H1 (cell line): ENCODE measurements at regions not wholly inside any gene's neighbourhood (a gene's known extent, or its start where the extent isn't known, plus 50 kb on each side); places are given as distances from the start of the nearest gene placed in this dataset.

Experiments used
- CTCF ChIA-PET: fragments of 300-600 bp; sonication (Branson Sonifier 250); formaldehyde crosslinking; loops from one replicate; lab custom pipeline; 2021; ENCODE audit not compliant: partially characterized antibody; lab: Charles Lee
- POLR2A ChIA-PET: fragments of 300-600 bp; sonication (Branson Sonifier 250); formaldehyde crosslinking; loops from one replicate; lab custom pipeline; 2021; ENCODE audit warnings: inconsistent platforms; ENCODE audit not compliant: partially characterized antibody; lab: Charles Lee
- DNase-seq, 2 experiments: peaks; one replicate each; pipeline versions ENCODE4 v3.0.0 to v3.0.0-alpha.2; 2010 to 2022; ENCODE audit warnings: low spot score in 2 of 2, low read depth in 1 of 2, mixed read lengths in 1 of 2
- FAIRE-seq: peaks from 2 replicates; lab custom pipeline; 2011; peaks lifted over from hg19 to GRCh38; lab: Jason Lieb, UNC
- H2AFZ ChIP-seq: 2 replicates; pipeline ENCODE4 v1.8.1; 2012; ENCODE audit warnings: low read length, inconsistent platforms
- H2AK5ac ChIP-seq: 2 replicates; pipeline ENCODE4 v1.6.1; 2013; ENCODE audit warnings: low read depth, low read length
- H2BK120ac ChIP-seq: replicated peaks from 2 replicates; pipeline ENCODE3; 2013; ENCODE audit warnings: low read depth, low read length, inconsistent platforms
- H2BK12ac ChIP-seq: 2 replicates; pipeline ENCODE4 v1.6.1; 2013; ENCODE audit warnings: low read depth, low read length
- H2BK15ac ChIP-seq: 2 replicates; pipeline ENCODE4 v1.6.1; 2013; ENCODE audit warnings: low read length
- H2BK20ac ChIP-seq: 2 replicates; pipeline ENCODE4 v1.6.1; 2013; ENCODE audit warnings: low read length
- H2BK5ac ChIP-seq: 2 replicates; pipeline ENCODE4 v1.6.1; 2013; ENCODE audit warnings: low read depth, low read length
- H3K14ac ChIP-seq: 2 replicates; pipeline ENCODE4 v1.6.1; 2013; ENCODE audit warnings: inconsistent platforms; ENCODE audit not compliant: insufficient read length
- H3K18ac ChIP-seq: 2 replicates; pipeline ENCODE4 v1.6.1; 2013; ENCODE audit warnings: low read length; ENCODE audit errors: extremely low read depth
- H3K23ac ChIP-seq: 2 replicates; pipeline ENCODE4 v1.6.1; 2013; ENCODE audit warnings: inconsistent platforms; ENCODE audit not compliant: insufficient read length
- H3K23me2 ChIP-seq: 2 replicates; pipeline ENCODE4 v1.6.1; 2013; ENCODE audit warnings: low read depth, low read length
- H3K27ac ChIP-seq: 2 replicates; pipeline ENCODE4 v1.6.1; 2011; ENCODE audit warnings: low read depth, low read length, inconsistent platforms
- H3K27me3 ChIP-seq, 4 experiments: replicated peaks in 1 of 4; 1 replicate in 1 of 4; 2 replicates in 3 of 4; pipeline versions ENCODE4 v1.6.1 to v1.8.1; 2011 to 2013; ENCODE audit warnings: low read length in 3 of 4, mild to moderate bottlenecking in 3 of 4, inconsistent platforms in 2 of 4, mixed read lengths in 2 of 4, moderate library complexity in 1 of 4; ENCODE audit not compliant: control insufficient read depth in 3 of 4, insufficient read depth in 3 of 4; ENCODE audit errors: extremely low read depth in 1 of 4
- H3K36me3 ChIP-seq, 4 experiments: 2 replicates each; pipeline versions ENCODE4 v1.6.1 to v1.8.1; 2011 to 2013; ENCODE audit warnings: mild to moderate bottlenecking in 4 of 4, low read length in 3 of 4, moderate library complexity in 2 of 4, control low read depth in 1 of 4, inconsistent platforms in 1 of 4; ENCODE audit not compliant: insufficient read depth in 4 of 4, control insufficient read depth in 2 of 4
- H3K4ac ChIP-seq: replicated peaks from 2 replicates; pipeline ENCODE3; 2013; ENCODE audit warnings: low read length, low read depth, mixed read lengths, inconsistent platforms; ENCODE audit not compliant: insufficient read length
- H3K4me1 ChIP-seq, 4 experiments: replicated peaks in 1 of 4; 1 replicate in 1 of 4; 2 replicates in 3 of 4; pipeline versions ENCODE4 v1.6.1 to v1.8.1; 2011 to 2013; ENCODE audit warnings: low read length in 3 of 4, inconsistent platforms in 2 of 4, mixed read lengths in 1 of 4; ENCODE audit not compliant: insufficient read depth in 4 of 4, control insufficient read depth in 3 of 4
- H3K4me2 ChIP-seq, 2 experiments: 2 replicates each; pipeline versions ENCODE4 v1.6.1 to v1.8.1; 2011 to 2013; ENCODE audit warnings: low read depth in 2 of 2, low read length in 2 of 2, control low read depth in 1 of 2, inconsistent platforms in 1 of 2, mild to moderate bottlenecking in 1 of 2; ENCODE audit not compliant: insufficient read depth in 1 of 2
- H3K4me3 ChIP-seq, 4 experiments: fragments of 200-600, 300-600 bp in 1 of 4; sonication (generic), shearing (Covaris generic), sonication (Bioruptor Twin) in 1 of 4; 2 replicates each; pipeline versions ENCODE4 v1.5.1 to v1.8.1; 2011 to 2016; ENCODE audit warnings: low read length in 4 of 4, low read depth in 3 of 4, control low read depth in 2 of 4, inconsistent platforms in 2 of 4, mild to moderate bottlenecking in 2 of 4, mixed read lengths in 1 of 4, moderate library complexity in 1 of 4; ENCODE audit not compliant: insufficient read depth in 2 of 4; ENCODE audit errors: extremely low read depth in 1 of 4
- H3K56ac ChIP-seq: replicated peaks from 2 replicates; pipeline ENCODE3; 2013; ENCODE audit warnings: low read depth, mild to moderate bottlenecking, mixed read lengths, low read length, inconsistent platforms; ENCODE audit not compliant: insufficient read length
- H3K79me1 ChIP-seq: 2 replicates; pipeline ENCODE4 v1.6.1; 2013; ENCODE audit warnings: low read depth, low read length, control low read depth
- H3K79me2 ChIP-seq, 2 experiments: 2 replicates each; pipeline versions ENCODE4 v1.6.1 to v1.8.1; 2012 to 2013; ENCODE audit warnings: low read length in 2 of 2, mild to moderate bottlenecking in 2 of 2, inconsistent platforms in 1 of 2; ENCODE audit not compliant: insufficient read depth in 2 of 2, control insufficient read depth in 1 of 2
- H3K9ac ChIP-seq, 4 experiments: replicated peaks in 1 of 4; 1 replicate in 1 of 4; 2 replicates in 3 of 4; pipeline versions ENCODE4 v1.6.1 to v1.8.1; 2011 to 2013; ENCODE audit warnings: low read depth in 3 of 4, low read length in 3 of 4, control low read depth in 2 of 4, mild to moderate bottlenecking in 2 of 4, moderate library complexity in 2 of 4, inconsistent platforms in 1 of 4; ENCODE audit errors: extremely low read depth in 1 of 4
- H3K9me3 ChIP-seq, 2 experiments: 2 replicates each; pipeline versions ENCODE4 v1.6.1 to v1.8.1; 2012 to 2013; ENCODE audit warnings: mild to moderate bottlenecking in 2 of 2, moderate library complexity in 2 of 2, control low read depth in 1 of 2, inconsistent platforms in 1 of 2, low read depth in 1 of 2, low read length in 1 of 2, mixed read lengths in 1 of 2; ENCODE audit not compliant: insufficient read depth in 2 of 2
- H4K20me1 ChIP-seq, 2 experiments: replicated peaks in 1 of 2; 2 replicates each; pipeline versions ENCODE3 to v1.8.1; 2011 to 2013; ENCODE audit warnings: inconsistent platforms in 2 of 2, low read length in 2 of 2, mild to moderate bottlenecking in 1 of 2; ENCODE audit not compliant: insufficient read depth in 2 of 2, control insufficient read depth in 1 of 2
- H4K5ac ChIP-seq: 2 replicates; pipeline ENCODE4 v1.6.1; 2013; ENCODE audit warnings: low read length, low read depth, mixed read lengths, inconsistent platforms; ENCODE audit not compliant: insufficient read length
- H4K8ac ChIP-seq: 2 replicates; pipeline ENCODE4 v1.8.0; 2013; ENCODE audit warnings: mild to moderate bottlenecking, moderate library complexity, low read length, inconsistent platforms; ENCODE audit not compliant: insufficient read depth; ENCODE audit errors: extremely low read depth
- H4K91ac ChIP-seq: replicated peaks from 2 replicates; pipeline ENCODE3; 2013; ENCODE audit warnings: low read length, mixed read lengths, inconsistent platforms; ENCODE audit not compliant: insufficient read length
- JUND ChIP-seq: IDR thresholded peaks from 2 replicates; pipeline ENCODE4 v1.6.1; 2011; ENCODE audit warnings: mild to moderate bottlenecking, improper control_type of control experiment, low read length
- SIN3A ChIP-seq, 2 experiments: IDR thresholded peaks in 1 of 2; conservative IDR thresholded peaks in 1 of 2; 2 replicates each; pipeline ENCODE4 v1.6.1; 2011 to 2012; ENCODE audit warnings: low read length in 2 of 2, improper control_type of control experiment in 1 of 2, low read depth in 1 of 2, mild to moderate bottlenecking in 1 of 2
- WGBS, 2 experiments: shearing (Covaris generic) in 1 of 2; methylation state at CpG; one replicate each; pipeline versions ENCODE4 v1.1.6 to v1.1.7; 2013 to 2015; ENCODE audit warnings: low lambda C conversion rate in 2 of 2, mixed read lengths in 2 of 2, inconsistent platforms in 1 of 2, low coverage in 1 of 2, missing lambda C conversion rate in 1 of 2; ENCODE audit not compliant: insufficient replicate concordance in 2 of 2, insufficient coverage in 1 of 2, insufficient read length in 1 of 2; ENCODE audit errors: extremely low coverage in 1 of 2, missing lambda C conversion rate in 1 of 2; 5-methylcytosine and 5-hydroxymethylcytosine counted together

DNA sequence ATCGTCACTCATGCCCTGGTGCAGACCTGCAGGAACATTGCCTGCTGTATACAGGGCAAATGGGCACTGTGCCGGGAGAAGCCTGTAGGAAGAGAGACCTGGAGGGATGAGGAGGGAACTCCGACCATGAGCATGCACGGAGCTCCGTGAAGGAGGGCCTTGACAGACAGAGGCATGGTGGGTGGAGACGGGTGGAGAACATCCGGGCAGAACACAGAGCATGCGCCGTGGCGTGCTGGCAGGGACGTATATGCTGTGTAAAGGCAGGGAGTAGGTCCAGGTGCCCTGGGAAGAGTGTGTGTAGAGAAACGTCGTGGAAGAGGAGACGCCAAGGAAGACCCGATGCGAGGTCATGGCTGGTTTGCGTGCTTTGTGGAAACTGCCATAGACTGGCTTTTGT is 133.0 kb upstream of the FAN1 start:
- H3K23me2 ChIP-seq, result no peaks in the 10 kb centered on the region
- no peak overlapping the region for H3K9ac ChIP-seq
- no peak overlapping the region for H3K4ac ChIP-seq
- no peak overlapping the region for H2AK5ac ChIP-seq
- CTCF ChIA-PET, result no interaction called here
- FAIRE-seq (no peak), DNase-seq (no peak)
- H3K36me3 ChIP-seq, result no peaks in the 10 kb centered on the region; a peak in 2 of 8 replicates
- H3K79me1 ChIP-seq, result no peaks in the 10 kb centered on the region
- H4K20me1 ChIP-seq, result no peaks in the 10 kb centered on the region
- H2BK15ac ChIP-seq, result no peak overlapping the region
- peaks cover 7 to 9% of the 10 kb centered on the region in 2 experiments for H3K9me3 ChIP-seq
- H3K18ac ChIP-seq, result no peak overlapping the region
- no peak overlapping the region for H2BK12ac ChIP-seq
- H3K56ac ChIP-seq, result no peak overlapping the region
- no peak overlapping the region for H2BK20ac ChIP-seq
- no peak overlapping the region for H3K23ac ChIP-seq
- H2BK5ac ChIP-seq, result no peak overlapping the region
- H2AFZ ChIP-seq, result no peak overlapping the region
- no peaks in the 10 kb centered on the region for H3K4me1 ChIP-seq
- H3K14ac ChIP-seq, result no peak overlapping the region
- no peak overlapping the region for H3K27ac ChIP-seq
- no peak overlapping the region for H3K4me3 ChIP-seq
- POLR2A ChIA-PET, result no interaction called here
- 93% methylated on average over 16 of the region's 17 CpGs; no CpG with 5 or more reads in 1 of the 2 experiments for WGBS, 2 experiments
- no peaks in the 10 kb centered on the region for H3K79me2 ChIP-seq
- no peak overlapping the region for H4K8ac ChIP-seq
- H2BK120ac ChIP-seq, result no peak overlapping the region
- TF ChIP-seq SIN3A (conservative IDR thresholded peaks at IDR 0.05 in 1 of 2, IDR thresholded peaks at IDR 0.05 in 1 of 2; ENCODE audit: low read depth in 1 of 2, low read length in 2 of 2) (no peak), JUND (no peak)
- no peak overlapping the region for H4K91ac ChIP-seq
- no peak overlapping the region for H3K4me2 ChIP-seq
- no peaks in the 10 kb centered on the region for H3K27me3 ChIP-seq
- H4K5ac ChIP-seq, result no peak overlapping the region
